Activated effector memory CD4-positive, alpha-beta T cell treated with Interleukin-2 at 50 U/mL for 16 hours (primary cell): ENCODE measurements at regions not wholly inside any gene's neighbourhood (a gene's known extent, or its start where the extent isn't known, plus 50 kb on each side); places are given as distances from the start of the nearest gene placed in this dataset.

ENCODE experiments used
- DNase-seq: peaks from one replicate; pipeline ENCODE4 v3.0.0-alpha.2; 2020

DNA sequence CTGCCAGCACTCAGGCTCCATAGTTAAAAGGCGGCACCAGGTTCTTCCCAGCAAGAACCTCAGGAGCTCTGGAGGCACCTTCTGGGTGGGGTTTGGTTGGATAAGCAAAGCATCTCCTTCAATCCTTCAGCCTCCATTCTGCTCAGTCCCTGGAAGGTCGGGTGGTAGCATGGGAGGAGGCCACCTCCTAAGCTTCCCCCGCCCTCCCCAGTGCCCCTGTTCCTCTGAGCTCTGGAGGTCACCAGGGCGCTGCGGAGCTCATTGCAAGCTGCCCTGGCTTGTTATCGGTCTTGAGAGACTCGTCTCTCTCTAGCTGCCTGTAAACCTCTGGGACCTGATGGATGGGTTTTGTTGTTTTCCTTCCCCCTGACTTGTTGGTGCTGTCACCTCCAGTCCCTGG lies 124.8 kb downstream of the RPLP1 start:
- no peak for DNase-seq

DNA sequence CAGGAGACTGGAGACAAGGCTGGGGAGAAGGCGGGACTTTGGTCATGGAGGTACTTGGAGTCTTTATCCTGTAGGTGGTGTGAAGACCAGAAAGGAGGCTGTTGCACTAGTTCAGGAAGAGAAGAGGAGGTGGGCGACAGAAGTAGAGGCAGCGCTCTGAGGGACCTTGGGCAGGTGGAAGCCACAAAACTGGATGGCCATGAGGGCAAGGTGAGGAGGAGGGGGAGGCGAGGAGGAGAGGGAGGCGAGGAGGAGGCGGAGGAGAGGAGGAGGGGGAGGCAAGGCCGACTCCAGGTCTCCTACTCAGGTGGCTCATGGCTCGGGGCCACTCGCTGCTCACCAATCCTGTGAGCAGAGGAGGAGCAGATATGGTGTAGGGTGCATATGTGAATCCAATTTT lies 125.6 kb downstream of the RPLP1 start:
- no peak for DNase-seq

DNA sequence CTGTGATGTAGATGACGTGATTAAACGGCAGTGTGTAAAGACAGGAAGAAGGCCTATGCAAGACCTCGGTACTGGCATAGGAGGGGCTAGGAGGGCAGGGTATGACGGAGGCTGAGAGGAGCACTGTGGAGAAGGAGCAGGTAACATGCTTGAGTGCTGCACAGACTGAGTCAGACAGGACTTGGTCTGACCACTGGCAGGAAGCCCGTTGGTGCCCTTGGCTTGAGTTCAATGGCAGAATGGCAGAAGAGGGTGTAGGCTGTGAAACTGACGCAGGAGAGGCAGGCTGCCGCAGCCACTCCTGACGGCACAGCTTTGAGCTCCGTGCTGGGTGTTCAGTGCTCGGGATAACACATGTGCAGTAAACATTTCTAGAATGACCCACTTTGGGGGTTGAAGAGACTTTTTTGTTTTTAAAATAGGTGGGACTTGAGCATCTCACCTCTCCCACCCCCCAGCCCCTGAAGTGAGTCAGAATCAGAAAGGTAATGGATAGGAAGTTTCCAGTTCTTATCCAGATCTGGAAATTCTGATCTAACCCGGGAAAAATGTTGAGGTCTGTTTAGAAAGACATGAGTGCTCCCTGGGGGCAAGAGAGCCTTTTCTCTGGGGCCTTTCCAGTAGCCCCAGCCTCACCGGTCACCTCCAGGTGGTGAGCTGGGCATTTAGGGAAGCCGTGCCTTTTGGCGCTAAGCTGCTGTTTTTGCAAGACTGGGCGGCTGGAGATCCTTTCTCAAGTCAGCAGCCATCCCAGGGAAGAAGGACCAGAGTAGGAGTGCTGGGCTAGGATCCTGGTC lies 126.4 kb downstream of the RPLP1 start:
- DNase-seq = no peak

DNA sequence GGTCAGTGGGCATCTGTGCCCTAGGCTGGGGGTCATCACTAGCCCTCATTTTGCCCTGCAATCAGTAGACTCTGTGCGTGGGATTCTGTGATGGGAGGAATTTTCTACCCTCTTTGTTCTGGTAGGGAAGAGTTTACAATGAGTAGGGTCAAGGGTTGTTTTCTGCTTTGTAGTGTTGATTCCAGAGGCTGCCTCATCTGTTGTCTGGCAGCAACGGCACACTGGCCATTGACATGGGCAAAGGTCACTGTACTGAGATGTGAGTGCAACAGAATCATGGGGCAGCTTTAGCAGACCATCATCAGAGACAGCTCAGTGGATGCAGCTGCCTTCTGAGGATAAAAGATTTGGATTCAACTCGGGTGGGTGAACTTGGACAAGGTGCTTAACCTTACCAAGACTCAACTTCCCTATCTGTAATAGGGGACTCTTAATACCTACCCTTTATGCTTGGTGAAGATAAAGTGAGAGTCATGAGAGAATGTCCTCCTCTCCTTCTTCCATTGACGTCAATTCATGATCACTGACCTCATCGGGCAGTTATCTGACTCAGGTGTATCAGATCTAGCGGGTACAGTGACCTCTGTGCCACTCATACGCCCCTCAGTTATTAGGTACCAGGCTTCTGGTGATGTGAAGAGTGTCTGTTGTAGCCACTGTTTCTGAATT lies 127.5 kb downstream of the RPLP1 start:
- DNase-seq = no peak

DNA sequence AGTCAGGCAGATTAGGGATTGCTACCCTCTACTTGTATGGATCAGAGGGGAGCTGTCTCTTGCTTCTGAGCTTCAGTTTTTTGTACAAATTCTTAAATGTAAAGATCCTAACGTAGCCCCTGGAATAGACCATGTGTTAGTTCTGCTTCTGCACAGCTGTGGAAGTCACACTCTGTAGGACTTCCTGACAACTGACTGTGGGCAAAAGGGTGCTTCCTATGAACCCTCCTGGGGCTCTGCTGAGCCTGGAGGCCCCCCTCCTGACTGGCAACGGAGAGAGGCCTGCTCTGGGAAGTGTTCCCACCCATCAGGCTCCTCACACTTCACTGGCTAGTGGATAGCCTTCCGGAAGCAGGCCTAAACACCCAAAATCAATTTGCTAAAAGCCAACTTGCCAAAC lies 131.0 kb downstream of the RPLP1 start:
- DNase-seq = no peak

DNA sequence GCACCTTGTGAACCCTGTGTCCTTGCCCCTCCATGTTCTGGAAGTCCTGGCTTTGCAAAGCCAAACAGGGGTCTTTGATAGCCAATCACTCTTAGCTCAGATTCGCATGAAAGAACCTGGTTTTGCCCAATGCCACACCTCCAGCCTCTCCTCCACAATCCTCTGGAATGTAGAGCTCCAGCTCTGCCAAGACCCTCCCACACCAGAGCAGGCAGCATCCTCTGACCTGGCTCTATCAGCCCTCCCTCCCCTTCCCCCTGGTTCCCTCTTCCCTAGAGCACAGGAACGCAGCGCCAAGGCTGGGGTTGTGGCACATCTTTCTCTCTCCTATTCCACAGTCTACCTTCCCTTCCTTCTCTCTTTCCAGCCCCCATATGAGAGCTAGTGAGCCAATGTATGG lies 133.3 kb downstream of the RPLP1 start:
- DNase-seq = no peak

DNA sequence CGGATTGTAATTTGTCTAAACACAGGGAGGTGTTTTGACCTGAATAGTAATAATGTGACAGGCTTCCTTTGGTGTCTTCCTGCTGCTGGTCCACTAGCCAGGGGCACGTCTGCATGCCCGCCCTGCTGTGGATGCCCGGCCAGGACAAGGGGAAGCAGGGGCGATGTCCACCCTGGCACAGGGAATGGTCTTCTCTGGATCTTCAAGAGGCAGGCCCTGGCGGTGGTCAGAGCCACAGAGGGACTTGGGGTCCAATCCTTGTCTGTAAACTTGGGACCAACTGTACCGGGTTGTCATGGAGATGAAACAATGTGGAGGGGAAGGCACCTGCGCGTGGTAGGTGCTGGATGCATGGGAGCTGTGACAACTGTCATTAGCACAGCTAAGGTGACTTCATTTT lies 134.1 kb downstream of the RPLP1 start:
- DNase-seq = no peak

DNA sequence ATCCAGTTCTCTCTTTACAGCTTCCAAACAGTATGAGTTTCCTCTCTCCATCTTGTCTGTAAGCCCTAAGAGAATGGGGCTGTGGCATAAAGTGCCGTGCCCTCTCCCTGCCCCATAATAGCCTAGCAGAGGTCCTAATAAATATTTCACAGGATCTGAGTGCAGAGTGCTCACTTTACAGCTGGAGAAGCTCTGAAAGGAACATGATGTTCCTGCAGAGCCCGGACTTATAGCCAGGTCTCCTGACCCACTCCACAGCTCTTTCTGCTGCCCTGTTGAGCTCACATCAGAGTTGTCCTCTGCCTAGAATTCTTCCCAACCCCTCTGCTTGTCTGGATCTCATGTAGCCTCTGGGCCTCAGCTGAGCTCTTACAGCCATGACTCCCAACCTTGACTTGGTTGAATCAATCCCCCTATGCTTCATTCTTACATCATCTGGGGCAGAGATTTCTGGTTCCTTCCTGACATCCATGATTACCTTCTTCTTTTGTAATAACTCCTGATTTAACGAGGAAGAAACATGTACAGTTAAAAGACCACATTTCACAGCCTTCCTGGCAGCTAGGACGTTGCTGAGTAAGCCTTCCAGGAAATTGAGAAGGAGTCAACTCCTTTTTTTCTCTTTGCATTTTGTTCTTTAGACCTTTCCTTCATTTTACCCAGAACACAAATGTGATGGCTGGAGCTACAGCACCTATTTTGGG lies 135.3 kb downstream of the RPLP1 start:
- DNase-seq = no peak

DNA sequence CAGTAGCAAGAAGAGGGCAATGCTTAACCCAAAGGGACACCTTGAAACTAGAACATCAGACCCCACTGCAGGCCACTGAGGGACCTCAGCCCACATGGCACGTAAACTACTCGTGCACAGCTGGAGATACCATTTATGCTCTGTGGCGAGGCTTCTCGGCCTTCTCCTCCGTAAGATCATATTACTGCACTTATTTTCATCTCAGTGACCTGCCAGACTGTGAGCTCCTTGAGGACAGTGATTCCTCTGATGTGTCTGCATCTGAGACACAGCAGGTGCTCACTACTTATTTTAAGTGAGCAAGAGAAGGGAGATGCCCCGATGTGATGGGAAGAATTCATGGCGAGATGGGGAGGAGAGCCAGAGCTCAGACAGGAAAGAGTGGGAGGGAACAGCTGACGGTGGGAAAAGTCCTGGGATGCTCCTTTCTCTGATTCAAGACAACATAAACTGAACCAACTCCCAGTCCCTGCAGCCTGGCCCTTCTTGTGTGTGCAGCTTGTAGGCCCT lies 137.6 kb downstream of the RPLP1 start:
- no peak for DNase-seq

DNA sequence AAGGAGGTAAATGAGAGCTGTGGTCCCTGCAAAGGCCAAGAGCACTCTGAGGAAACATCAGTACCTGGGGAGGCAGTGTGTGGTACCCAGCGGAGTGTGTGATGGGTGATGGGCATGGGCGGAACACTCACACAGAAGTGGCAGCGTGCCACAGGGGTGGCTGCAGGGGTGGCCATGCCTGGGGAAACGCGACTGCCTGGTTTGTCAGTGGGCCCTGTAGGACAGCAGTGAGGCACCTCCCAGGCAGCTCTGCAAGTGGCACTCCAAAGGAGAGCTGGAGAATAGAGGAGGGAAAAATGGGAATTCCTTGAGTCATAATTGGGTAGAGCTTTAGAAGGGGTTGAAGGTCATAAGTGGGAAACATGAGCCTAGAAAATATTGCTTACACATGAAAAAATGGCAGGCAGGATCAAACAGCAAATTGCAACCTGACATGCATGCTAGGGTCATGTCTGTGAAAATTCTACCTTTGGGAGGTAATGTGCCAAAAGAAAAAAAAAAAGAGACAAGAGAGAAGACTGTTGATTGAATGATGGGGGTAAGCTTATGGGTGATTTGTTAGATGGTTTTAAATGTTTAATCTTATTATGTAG lies 138.4 kb downstream of the RPLP1 start:
- no peak for DNase-seq

DNA sequence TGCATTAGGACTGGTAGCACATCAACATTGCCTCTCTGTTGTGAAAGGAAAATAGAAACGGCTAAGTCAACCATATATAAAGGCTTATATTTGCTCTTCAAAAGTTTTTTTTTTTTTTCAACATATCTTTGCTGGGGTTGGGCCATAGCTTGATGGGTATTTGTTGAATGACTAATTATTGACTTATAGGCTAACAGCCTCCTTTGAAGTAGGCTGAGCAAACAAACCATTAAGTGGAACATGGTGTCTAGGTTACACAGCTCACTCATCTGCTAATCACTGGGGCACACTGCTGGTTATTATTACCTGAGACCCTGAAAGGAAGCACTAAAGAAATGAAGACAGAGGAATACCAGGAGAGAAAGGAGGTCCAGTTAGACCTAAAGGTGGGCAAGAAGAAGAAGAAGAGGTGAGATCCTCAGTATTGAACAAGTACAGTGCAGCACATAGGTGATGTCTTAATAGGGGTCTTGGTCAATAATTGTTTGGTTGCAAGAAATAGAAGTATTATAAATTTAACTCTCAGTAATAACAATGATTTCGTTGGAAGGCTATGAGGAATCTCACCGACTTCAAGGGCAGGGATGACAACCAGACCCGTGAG lies 139.4 kb downstream of the RPLP1 start:
- DNase-seq = no peak

DNA sequence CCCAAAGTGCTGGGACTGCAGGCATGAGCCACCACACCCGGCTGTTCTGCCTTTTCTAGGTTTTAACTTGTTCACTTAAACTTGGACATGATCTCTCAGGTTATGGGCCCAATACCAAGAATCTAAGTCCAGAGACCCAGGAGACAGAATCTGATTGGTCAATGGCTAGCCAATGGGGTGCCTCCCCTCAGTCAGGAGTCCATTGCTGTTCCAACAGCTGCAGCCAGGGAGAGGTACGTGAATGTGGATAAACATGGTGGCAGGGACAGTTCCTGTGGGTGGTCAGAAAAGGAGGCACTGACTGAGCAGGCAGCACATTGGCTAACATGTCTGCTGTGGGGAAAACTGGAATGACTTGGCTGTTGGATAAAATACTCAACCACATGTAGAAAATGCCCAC lies 140.3 kb downstream of the RPLP1 start:
- no peak for DNase-seq

DNA sequence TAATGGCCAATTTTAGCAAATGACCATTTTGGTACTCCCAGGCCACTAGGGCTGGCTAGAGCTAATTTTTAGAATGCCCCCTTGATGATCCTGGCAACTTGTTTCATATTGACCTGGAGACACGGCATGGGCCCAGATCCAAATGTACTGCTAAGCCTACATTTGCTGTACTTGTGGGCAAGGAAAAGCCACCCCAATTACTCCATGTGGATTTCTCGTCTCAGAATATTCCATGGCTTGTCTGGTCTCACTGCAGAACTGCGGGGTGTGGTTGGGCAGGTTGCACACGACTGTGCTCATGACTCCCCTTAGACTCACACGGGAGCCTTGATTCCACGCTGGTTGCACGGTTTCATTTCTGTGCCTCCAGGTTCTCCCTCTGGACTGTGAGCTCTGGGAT lies 140.9 kb downstream of the RPLP1 start:
- DNase-seq = no peak

DNA sequence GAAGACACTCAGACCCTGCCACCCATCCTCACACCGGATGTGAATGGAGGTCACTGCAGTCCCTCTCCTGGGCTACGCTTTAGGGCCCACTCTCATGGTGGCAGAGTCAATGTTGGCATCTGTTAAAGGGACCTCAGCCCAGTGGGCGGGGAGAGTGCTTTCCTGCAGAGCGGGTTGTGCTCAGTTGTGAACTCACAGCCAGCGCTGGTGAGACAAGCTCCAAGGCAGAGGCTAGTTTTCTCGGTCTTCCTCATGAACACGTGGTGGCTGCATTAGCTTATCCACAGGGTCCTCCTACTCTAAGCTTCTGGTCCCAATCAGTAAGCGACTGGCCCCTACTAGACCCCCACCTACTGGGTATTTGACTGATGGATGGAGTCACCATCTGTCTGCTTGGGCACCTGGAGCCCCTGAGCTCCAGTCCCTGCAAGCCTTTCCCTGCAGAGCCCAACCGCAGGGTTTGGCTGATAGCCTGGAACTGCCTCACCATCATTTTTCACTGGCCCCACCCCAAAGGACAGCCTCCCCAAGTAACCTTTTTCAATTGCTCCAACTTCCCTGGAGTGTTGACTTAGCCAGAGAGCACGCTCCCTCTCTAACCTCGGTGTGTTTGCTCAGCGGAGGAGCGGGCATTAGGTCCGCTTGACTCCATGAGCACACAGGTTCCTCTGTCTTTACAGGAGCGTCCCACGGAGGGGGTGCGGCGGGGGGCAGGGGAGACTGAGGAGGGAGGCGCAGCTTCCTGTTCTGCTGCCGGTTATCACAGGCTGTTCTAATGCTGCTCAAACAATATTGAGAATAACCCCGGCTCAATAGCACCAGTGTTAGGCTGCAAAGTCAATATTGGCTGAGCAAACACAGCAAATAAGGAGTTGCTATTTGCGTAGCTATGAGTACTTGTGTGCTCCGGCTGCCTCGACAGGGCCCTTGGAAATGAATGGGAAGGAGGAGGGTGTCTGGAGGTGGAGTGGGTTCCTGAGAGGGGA lies 141.7 kb downstream of the RPLP1 start:
- no peak for DNase-seq

DNA sequence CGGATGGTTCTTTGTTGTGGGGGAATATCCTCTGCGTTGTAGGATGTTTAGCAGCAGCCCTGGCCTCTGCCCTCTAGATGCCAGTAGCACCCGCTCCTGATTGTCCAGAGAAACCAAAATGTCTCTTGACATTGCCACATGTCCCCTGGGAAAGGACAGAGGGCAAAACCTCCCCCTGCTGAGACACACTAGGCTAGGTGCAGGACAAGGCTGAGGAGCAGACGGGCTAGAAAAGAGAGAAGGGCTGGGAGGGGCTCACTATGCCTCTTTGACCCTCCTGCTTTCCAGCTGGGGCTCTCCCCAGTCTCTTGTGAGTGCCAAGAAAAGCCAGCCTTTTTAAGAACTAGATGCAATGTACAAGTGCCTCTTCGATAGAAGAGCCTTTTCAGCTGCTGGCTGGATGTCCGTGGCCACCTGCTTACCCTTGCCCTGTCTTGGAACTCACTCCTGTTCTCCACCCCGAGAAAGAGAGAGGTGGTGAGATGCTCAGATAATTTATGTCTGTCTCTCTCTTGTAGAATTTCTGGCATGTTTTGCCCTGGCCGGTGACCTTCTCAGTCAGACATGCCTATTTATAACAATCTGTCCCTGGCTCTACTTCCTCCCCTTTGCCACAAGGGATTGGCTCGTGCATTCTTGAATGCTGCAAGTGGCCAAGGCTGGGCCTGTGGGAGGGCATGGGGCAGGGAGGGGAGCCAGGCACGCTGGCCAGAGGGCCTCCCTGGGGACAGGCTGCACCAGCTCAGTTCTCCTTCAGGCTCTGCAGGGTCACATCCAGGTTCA lies 142.6 kb downstream of the RPLP1 start:
- no peak for DNase-seq

DNA sequence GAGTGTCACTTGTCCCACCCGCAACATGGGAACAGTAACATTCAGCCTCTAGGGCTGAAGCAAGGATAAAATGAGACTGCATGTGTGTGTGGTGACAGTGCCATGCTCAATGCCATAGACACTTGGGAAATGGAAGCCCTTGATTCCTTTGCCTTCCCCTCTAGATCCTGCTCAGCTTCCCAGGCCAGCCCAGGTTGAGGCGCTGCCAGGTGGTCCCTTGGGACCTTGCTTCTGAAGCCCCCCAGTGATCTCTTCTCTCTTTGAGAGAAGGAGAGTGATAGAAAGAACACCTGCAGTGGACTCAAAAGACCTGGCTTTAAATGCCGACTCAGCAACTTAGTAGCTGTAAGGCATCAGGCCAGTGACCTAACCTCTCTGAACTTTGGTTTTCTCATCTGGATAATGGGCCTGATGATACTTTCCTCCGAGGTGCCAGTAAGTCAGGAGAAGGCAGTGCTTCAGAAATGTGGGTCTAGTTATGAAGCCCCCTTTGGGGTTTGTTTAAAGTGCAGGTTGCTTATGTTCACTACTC lies 144.5 kb downstream of the RPLP1 start:
- no peak for DNase-seq

DNA sequence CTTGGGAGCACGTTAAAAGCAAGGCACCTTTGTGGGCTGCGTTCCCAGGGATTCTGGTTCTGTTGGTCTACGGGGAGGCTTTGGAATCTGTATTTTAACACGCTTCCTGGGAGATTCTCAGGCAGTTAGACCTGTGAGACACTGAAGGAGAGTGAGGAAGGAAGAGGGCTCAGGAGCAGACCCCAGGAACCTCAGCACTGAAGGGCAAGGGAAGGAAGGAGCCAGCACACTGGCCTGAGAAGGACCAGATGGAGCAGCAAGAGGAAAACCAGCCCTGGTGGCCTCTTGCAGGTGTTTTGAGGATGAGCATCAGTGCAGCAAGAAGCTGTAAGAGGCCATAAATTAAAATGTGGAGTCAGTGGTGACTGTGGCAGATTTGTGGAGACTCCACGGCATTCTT lies 146.7 kb downstream of the RPLP1 start:
- no peak for DNase-seq

DNA sequence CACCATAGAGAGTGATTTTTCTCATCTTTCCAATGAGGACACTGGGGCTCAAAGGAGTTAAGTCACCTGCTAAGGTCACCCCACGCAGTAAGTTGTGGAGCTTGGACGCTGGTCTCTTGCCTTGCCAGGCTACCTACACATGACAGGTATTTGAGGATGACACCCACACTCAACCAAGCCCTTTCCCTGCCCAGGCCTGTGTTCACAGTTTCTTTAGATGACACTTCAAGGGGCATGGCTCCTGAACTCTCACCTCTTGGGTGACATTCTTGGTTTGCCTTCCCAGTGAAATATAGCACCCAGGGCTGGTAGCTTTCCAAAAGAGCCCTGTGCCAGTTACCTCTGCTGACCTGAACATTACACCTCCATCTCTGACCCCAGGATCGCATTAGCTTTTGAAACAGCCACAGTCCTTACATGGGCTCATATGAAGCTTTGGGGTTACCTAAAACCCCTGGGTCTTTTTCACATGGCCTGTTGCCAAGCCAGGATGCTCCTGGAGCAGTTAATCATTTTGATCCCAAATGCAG lies 148.0 kb downstream of the RPLP1 start:
- no peak for DNase-seq

DNA sequence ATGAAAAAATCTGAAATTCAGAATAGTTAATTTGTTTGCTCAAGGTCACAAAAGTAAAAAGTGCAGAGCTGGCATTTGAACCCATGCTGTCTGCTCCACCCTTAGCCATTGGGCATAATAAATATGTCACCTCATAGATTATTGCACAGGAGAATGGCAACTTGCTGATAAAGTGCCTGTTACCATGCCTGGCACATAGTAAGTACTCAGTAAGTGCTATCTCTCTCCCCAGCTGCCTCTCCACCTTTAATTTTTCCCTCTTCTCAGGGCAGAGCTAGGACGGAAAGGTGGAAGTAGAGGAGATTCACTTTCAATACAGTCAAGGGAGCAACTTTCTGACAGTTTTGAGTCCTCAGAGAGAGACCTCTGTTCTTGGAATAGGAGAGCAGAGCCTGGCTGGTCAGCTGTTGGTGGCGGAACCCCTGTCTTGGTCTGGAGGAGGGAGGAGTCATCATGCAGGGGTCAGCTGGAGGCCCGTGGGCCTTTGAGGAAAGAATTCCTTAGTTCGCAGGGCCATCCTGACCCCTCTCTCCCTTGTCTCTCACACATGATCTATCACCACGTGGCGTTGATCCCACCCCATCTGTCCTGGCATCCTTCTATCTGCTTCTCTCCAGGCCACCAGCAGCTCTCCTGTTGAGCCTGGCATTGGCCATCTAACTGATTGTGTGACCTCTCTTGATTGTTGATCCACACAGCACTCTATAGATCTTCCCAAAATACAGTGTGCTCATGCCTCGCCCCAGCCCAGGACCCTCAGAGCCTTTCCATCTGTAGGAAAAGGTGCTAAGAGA lies 149.3 kb downstream of the RPLP1 start:
- DNase-seq = no peak

DNA sequence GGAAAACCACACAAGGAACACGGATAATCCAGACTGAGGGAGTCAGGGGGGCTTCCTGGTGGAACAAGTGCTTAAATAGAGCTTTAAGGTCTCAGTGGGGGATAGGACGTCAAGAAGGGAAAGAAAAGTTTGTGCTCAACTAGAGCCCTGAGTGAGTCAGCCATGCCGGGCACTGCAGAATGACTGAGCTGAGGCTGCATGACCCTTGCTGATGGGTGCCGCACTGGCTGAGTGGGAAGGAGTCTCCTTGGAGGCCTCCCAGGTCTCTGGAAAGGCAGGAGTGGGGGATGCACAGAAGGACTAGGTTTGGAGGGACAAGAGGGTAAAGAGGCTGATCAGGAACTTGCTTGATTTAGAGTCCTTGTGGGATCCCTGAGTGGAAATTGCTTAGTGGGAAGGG lies 150.3 kb downstream of the RPLP1 start:
- DNase-seq = no peak
